BE2C (cell line): ENCODE measurements at regions not wholly inside any gene's neighbourhood (a gene's known extent, or its start where the extent isn't known, plus 50 kb on each side); places are given as distances from the start of the nearest gene placed in this dataset.

Experiments used
- DNase-seq: peaks from one replicate; pipeline ENCODE4 v3.0.0-alpha.2; 2020
- H3K27me3 ChIP-seq: fragments of 250-450 bp; sonication (Bioruptor Pico); 2 replicates; pipeline ENCODE4 v1.5.1; 2020; ENCODE audit warnings: mild to moderate bottlenecking
- H3K36me3 ChIP-seq: fragments of 250-450 bp; sonication (Bioruptor Pico); 2 replicates; pipeline ENCODE4 v1.5.1; 2020; ENCODE audit warnings: mild to moderate bottlenecking
- H3K4me1 ChIP-seq: fragments of 250-450 bp; sonication (Bioruptor Pico); 2 replicates; pipeline ENCODE4 v1.5.1; 2020
- H3K4me3 ChIP-seq: 2 replicates; pipeline ENCODE4 v1.5.1; 2011; ENCODE audit warnings: low read depth, low read length
- H3K9me3 ChIP-seq: fragments of 250-450 bp; sonication (Bioruptor Pico); 2 replicates; pipeline ENCODE4 v1.5.1; 2020
- TF ChIP-seq, protein P1 (sequence below): IDR thresholded peaks from 2 replicates; pipeline ENCODE4 v1.5.1; 2012; ENCODE audit warnings: mild to moderate bottlenecking, low read depth, low read length

DNA sequence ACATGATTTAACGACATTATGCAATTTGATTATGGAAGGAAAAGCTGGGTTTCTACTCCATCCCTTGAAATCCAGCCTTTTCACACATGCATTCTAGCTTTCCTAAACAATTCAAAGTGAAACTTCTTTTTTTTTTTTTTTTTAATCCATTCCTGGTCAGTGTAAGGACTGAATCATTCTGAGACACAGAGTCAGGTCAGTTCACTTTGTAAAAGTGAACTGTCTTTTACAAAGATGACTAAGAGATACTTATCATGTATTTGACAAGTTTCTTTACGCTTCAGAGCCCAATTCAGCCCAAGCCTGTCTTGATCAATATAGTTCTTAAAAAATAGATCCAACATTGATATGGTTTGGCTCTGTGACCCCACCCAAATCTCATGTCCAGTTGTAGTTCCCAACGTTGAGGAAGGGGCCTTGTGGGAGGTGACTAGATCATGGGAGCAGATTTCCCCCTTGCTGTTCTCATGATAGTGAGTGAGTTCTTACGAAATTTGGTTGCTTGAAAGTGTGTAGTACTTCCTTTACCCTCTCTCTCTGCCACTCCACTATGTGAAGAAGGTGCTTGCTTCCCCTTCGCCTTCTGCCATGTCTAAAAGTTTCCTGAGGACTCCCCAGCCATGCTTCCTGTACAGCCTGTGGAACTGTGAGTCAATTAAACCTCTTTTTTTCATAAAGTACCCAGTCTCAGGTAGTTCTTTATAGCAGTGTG, 345.6 kb upstream of the THBS1 start:
- no peaks in the 10 kb centered on the region for H3K27me3 ChIP-seq
- TF ChIP-seq, protein P1, sequence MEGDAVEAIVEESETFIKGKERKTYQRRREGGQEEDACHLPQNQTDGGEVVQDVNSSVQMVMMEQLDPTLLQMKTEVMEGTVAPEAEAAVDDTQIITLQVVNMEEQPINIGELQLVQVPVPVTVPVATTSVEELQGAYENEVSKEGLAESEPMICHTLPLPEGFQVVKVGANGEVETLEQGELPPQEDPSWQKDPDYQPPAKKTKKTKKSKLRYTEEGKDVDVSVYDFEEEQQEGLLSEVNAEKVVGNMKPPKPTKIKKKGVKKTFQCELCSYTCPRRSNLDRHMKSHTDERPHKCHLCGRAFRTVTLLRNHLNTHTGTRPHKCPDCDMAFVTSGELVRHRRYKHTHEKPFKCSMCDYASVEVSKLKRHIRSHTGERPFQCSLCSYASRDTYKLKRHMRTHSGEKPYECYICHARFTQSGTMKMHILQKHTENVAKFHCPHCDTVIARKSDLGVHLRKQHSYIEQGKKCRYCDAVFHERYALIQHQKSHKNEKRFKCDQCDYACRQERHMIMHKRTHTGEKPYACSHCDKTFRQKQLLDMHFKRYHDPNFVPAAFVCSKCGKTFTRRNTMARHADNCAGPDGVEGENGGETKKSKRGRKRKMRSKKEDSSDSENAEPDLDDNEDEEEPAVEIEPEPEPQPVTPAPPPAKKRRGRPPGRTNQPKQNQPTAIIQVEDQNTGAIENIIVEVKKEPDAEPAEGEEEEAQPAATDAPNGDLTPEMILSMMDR = no peak
- DNase-seq = no peak
- H3K9me3 ChIP-seq = no peaks in the 10 kb centered on the region
- H3K4me1 ChIP-seq = peaks cover 14% of the 10 kb centered on the region
- no peaks in the 10 kb centered on the region for H3K36me3 ChIP-seq
- no peak overlapping the region for H3K4me3 ChIP-seq

GRCh38 chr15:39236375-39236774, 344.5 kb upstream of the THBS1 start:
- H3K27me3 ChIP-seq = no peaks in the 10 kb centered on the region
- no peak overlapping the region for H3K4me3 ChIP-seq
- H3K9me3 ChIP-seq = no peaks in the 10 kb centered on the region
- peaks cover 6% of the 10 kb centered on the region for H3K4me1 ChIP-seq
- no peaks in the 10 kb centered on the region for H3K36me3 ChIP-seq
- TF ChIP-seq, protein P1 = no peak
- no peak for DNase-seq

GRCh38 chr15:39238443-39238842, 342.4 kb upstream of the THBS1 start:
- no peaks in the 10 kb centered on the region for H3K9me3 ChIP-seq
- H3K27me3 ChIP-seq = no peaks in the 10 kb centered on the region
- TF ChIP-seq, protein P1 = no peak
- H3K4me1 ChIP-seq = peaks cover 6% of the 10 kb centered on the region; the same call in 1 of the 2 replicates
- H3K36me3 ChIP-seq = no peaks in the 10 kb centered on the region
- H3K4me3 ChIP-seq = no peak overlapping the region
- no peak for DNase-seq

DNA sequence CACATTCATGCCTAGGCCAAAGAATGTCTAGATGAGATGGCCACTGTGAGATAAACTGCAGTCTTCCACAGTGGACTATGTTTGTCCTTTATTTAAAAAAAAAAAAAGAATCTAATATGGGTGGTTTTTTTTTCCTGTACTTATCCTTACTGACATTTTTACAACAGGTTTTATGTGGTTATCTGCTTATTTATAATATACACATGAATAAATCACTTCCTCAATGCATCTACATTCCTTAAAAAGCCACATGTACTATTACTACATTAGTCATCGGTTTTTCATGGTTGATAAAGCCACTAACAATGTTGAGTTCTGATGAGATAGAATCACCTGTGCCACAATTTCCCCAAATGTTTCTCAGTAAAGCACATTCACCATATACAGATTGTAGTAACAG, 341.3 kb upstream of the THBS1 start:
- no peaks in the 10 kb centered on the region for H3K9me3 ChIP-seq
- TF ChIP-seq, protein P1 = no peak
- no peaks in the 10 kb centered on the region for H3K27me3 ChIP-seq
- H3K4me3 ChIP-seq = no peak overlapping the region
- peaks cover 3% of the 10 kb centered on the region; the same call in 1 of the 2 replicates for H3K4me1 ChIP-seq
- no peak for DNase-seq
- H3K36me3 ChIP-seq = no peaks in the 10 kb centered on the region

- no peaks in the 10 kb centered on the region for H3K36me3 ChIP-seq
- TF ChIP-seq, protein P1 = no peak
- H3K9me3 ChIP-seq = no peaks in the 10 kb centered on the region
- H3K27me3 ChIP-seq = no peaks in the 10 kb centered on the region
- no peak for DNase-seq
- H3K4me1 ChIP-seq = no peaks in the 10 kb centered on the region
- H3K4me3 ChIP-seq = no peak overlapping the region
Observed at GRCh38 chr15:39242345-39242744, 338.5 kb upstream of the THBS1 start.

GRCh38 chr15:39243396-39243795, 337.5 kb upstream of the THBS1 start:
- TF ChIP-seq, protein P1 = no peak
- no peaks in the 10 kb centered on the region for H3K4me1 ChIP-seq
- no peak for DNase-seq
- peaks cover 5% of the 10 kb centered on the region; the same call in 1 of the 2 replicates for H3K27me3 ChIP-seq
- no peaks in the 10 kb centered on the region for H3K36me3 ChIP-seq
- no peaks in the 10 kb centered on the region for H3K9me3 ChIP-seq
- no peak overlapping the region for H3K4me3 ChIP-seq
